ENCODE measurements at regions not wholly inside any gene's neighbourhood (a gene's known extent, or its start where the extent isn't known, plus 50 kb on each side); places are given as distances from the start of the nearest gene placed in this dataset.
"Not testable (repeated sequence)": the region's sequence is repeated elsewhere in the genome, so short reads cannot be mapped to it uniquely, and the experiment has no call there.

- DNase-seq (no peak), ATAC-seq (no peak)
These were observed 111.6 kb downstream of the TMEM168 start for GRCh38 chr7:112678626-112679025.

- ATAC-seq, DNase-seq: not testable (repeated sequence)
These were observed 100.6 kb downstream of the TMEM168 start for GRCh38 chr7:112689466-112690177.

GRCh38 chr7:112692333-112692732 is 97.9 kb downstream of the TMEM168 start:
- DNase-seq: no peak
- ATAC-seq: no peak

GRCh38 chr7:112697211-112697610 is 93.0 kb downstream of the TMEM168 start:
- not testable (repeated sequence) for ATAC-seq, DNase-seq

GRCh38 chr7:112699725-112700513 is 90.3 kb downstream of the TMEM168 start:
- DNase-seq: no peak
- no peak for ATAC-seq

- DNase-seq (no peak), ATAC-seq (no peak)
These were observed 88.7 kb downstream of the TMEM168 start for GRCh38 chr7:112701456-112701855.

GRCh38 chr7:112707655-112708054 is 82.5 kb downstream of the TMEM168 start:
- ATAC-seq (no peak), DNase-seq (no peak)

GRCh38 chr7:112708236-112708635 is 82.0 kb downstream of the TMEM168 start:
- no peak for ATAC-seq
- no peak for DNase-seq

All from stimulated activated naive CD8-positive, alpha-beta T cell treated with anti-CD3 and anti-CD28 coated beads, Interleukin-15, Interleukin-2, amounts not matched to agents 100 U/mL and 50 U/mL, for 24 hours (primary cell).